SK-N-SH (cell line): ENCODE measurements at regions not wholly inside any gene's neighbourhood (a gene's known extent, or its start where the extent isn't known, plus 50 kb on each side); places are given as distances from the start of the nearest gene placed in this dataset.
"Not testable (repeated sequence)": the region's sequence is repeated elsewhere in the genome, so short reads cannot be mapped to it uniquely, and the experiment has no call there.

Experiments used
- CTCF ChIA-PET: fragments of 300-600, 350-600 bp; formaldehyde crosslinking; extraction: SDS; loops from one replicate; lab custom pipeline; 2021; lab: Yijun Ruan, JAX
- POLR2A ChIA-PET: fragments of 350-600 bp; sonication (Branson Sonifier 250); formaldehyde crosslinking; extraction: SDS; loops from one replicate; lab custom pipeline; 2020; ENCODE audit warnings: antibody characterized with exemption, inconsistent platforms; lab: Yijun Ruan, JAX
- DNase-seq: peaks from one replicate; pipeline ENCODE4 v3.0.0; 2012
- H2AFZ ChIP-seq: fragments of 200-600 bp; sonication (generic); 2 replicates; pipeline ENCODE4 v1.8.1; 2016; ENCODE audit warnings: antibody characterized with exemption, mild to moderate bottlenecking, low read depth
- H3F3A ChIP-seq: fragments of 200-600 bp; sonication (generic); replicated peaks from 2 replicates; pipeline ENCODE3; 2016; ENCODE audit warnings: antibody characterized with exemption, mild to moderate bottlenecking; ENCODE audit not compliant: insufficient read depth
- H3K27ac ChIP-seq, 2 experiments: fragments of 200-500 bp in 1 of 2; fragments of 200-600 bp in 1 of 2; sonication (Bioruptor generic) in 1 of 2; sonication (generic), shearing (Covaris generic) in 1 of 2; 2 replicates each; pipeline versions ENCODE4 v1.5.1 to v1.6.1; 2014 to 2016; ENCODE audit warnings: low read depth in 2 of 2, inconsistent platforms in 1 of 2, low read length in 1 of 2, mild to moderate bottlenecking in 1 of 2, mixed read lengths in 1 of 2
- H3K27me3 ChIP-seq: fragments of 200-600 bp; sonication (generic), shearing (Covaris generic); 2 replicates; pipeline ENCODE4 v1.6.1; 2016; ENCODE audit warnings: mixed run types; ENCODE audit not compliant: insufficient read depth
- H3K36me3 ChIP-seq, 2 experiments: fragments of 200-500 bp in 1 of 2; fragments of 200-600 bp in 1 of 2; sonication (Bioruptor generic) in 1 of 2; sonication (generic) in 1 of 2; replicated peaks in 1 of 2; 2 replicates each; pipeline versions ENCODE3 to v1.5.1; 2014 to 2016; ENCODE audit warnings: low read length in 1 of 2, mild to moderate bottlenecking in 1 of 2; ENCODE audit not compliant: insufficient read depth in 2 of 2, control insufficient read depth in 1 of 2
- H3K4me1 ChIP-seq, 2 experiments: fragments of 200-500 bp in 1 of 2; fragments of 200-600 bp in 1 of 2; sonication (Bioruptor generic) in 1 of 2; sonication (generic), shearing (Covaris generic) in 1 of 2; 2 replicates each; pipeline versions ENCODE4 v1.5.1 to v1.6.1; 2014 to 2016; ENCODE audit warnings: low read depth in 1 of 2, low read length in 1 of 2, mixed run types in 1 of 2; ENCODE audit not compliant: insufficient read depth in 2 of 2, control insufficient read depth in 1 of 2
- H3K4me2 ChIP-seq: fragments of 200-600 bp; sonication (generic), shearing (Covaris generic); 2 replicates; pipeline ENCODE4 v1.6.1; 2017; ENCODE audit warnings: mixed run types
- H3K4me3 ChIP-seq, 2 experiments: fragments of 200-500 bp in 1 of 2; fragments of 200-600 bp in 1 of 2; sonication (Bioruptor generic) in 1 of 2; sonication (generic), shearing (Covaris generic) in 1 of 2; 2 replicates each; pipeline versions ENCODE4 v1.5.1 to v1.8.1; 2014 to 2016; ENCODE audit warnings: low read depth in 2 of 2, inconsistent platforms in 1 of 2, low read length in 1 of 2, mild to moderate bottlenecking in 1 of 2, mixed read lengths in 1 of 2, moderate library complexity in 1 of 2
- H3K79me2 ChIP-seq: fragments of 200-600 bp; sonication (generic); 2 replicates; pipeline ENCODE4 v1.8.1; 2017; ENCODE audit warnings: mild to moderate bottlenecking; ENCODE audit not compliant: insufficient read depth
- H3K9ac ChIP-seq: fragments of 200-600 bp; sonication (generic); 2 replicates; pipeline ENCODE4 v1.6.1; 2017; ENCODE audit warnings: mixed run types
- H3K9me2 ChIP-seq: fragments of 200-600 bp; sonication (generic); 2 replicates; pipeline ENCODE4 v1.6.1; 2017; ENCODE audit warnings: mixed run types
- H3K9me3 ChIP-seq: fragments of 200-600 bp; sonication (generic); 2 replicates; pipeline ENCODE4 v1.6.1; 2017; ENCODE audit warnings: mixed run types, mild to moderate bottlenecking, moderate library complexity
- H4K20me1 ChIP-seq: fragments of 200-600 bp; sonication (generic); 2 replicates; pipeline ENCODE4 v1.6.1; 2017; ENCODE audit warnings: mild to moderate bottlenecking, mixed run types; ENCODE audit not compliant: insufficient read depth
- CHD2 ChIP-seq: fragments of 150-350 bp; IDR thresholded peaks from 2 replicates; pipeline ENCODE4 v1.6.1; 2018; ENCODE audit warnings: low read length; ENCODE audit not compliant: partially characterized antibody
- EP300 ChIP-seq, 2 experiments: IDR thresholded peaks; 2 replicates each; pipeline versions ENCODE4 v1.4.0 to v1.6.1; 2012; ENCODE audit warnings: borderline replicate concordance in 1 of 2, low read depth in 1 of 2, low read length in 1 of 2
- FOXJ3 ChIP-seq: sonication (generic); formaldehyde crosslinking; IDR thresholded peaks from 2 replicates; pipeline ENCODE4 v1.5.1; 2020; ENCODE audit warnings: mild to moderate bottlenecking, missing genetic modification reagents
- FOXM1 ChIP-seq: IDR thresholded peaks from 2 replicates; pipeline ENCODE4 v1.4.0; 2012; ENCODE audit warnings: low read depth, mild to moderate bottlenecking
- GABPA ChIP-seq: IDR thresholded peaks from 2 replicates; pipeline ENCODE4 v1.4.0; 2012; ENCODE audit warnings: low read depth, mild to moderate bottlenecking
- GATA2 ChIP-seq: sonication (generic); formaldehyde crosslinking; IDR thresholded peaks from 2 replicates; pipeline ENCODE4 v1.5.0; 2020; ENCODE audit warnings: mild to moderate bottlenecking, missing genetic modification reagents
- IRF3 ChIP-seq: fragments of 150-350 bp; IDR thresholded peaks from 2 replicates; pipeline ENCODE4 v1.6.1; 2016; ENCODE audit warnings: mild to moderate bottlenecking, low read depth, low read length
- JUND ChIP-seq: IDR thresholded peaks from 2 replicates; pipeline ENCODE4 v1.4.0; 2012
- MAX ChIP-seq: IDR thresholded peaks from 2 replicates; pipeline ENCODE4 v1.4.0; 2012; ENCODE audit warnings: low read depth
- MEF2A ChIP-seq: IDR thresholded peaks from 2 replicates; pipeline ENCODE4 v1.4.0; 2012; ENCODE audit warnings: low read depth, borderline replicate concordance
- MXI1 ChIP-seq: IDR thresholded peaks from 2 replicates; pipeline ENCODE4 v1.6.1; 2012; ENCODE audit warnings: mild to moderate bottlenecking, low read depth, low read length, improper control_type of control experiment
- POLR2AphosphoS5 ChIP-seq: IDR thresholded peaks from 2 replicates; pipeline ENCODE4 v1.6.1; 2012; ENCODE audit warnings: low read depth, low read length
- RAD21 ChIP-seq: IDR thresholded peaks from 2 replicates; pipeline ENCODE4 v1.6.1; 2012; ENCODE audit warnings: mild to moderate bottlenecking, low read length
- SMC3 ChIP-seq: IDR thresholded peaks from 2 replicates; pipeline ENCODE4 v1.6.1; 2012; ENCODE audit warnings: low read depth, low read length, improper control_type of control experiment
- TCF12 ChIP-seq: IDR thresholded peaks from 2 replicates; pipeline ENCODE4 v1.4.0; 2012
- TEAD4 ChIP-seq: IDR thresholded peaks from 2 replicates; pipeline ENCODE4 v1.4.0; 2012; ENCODE audit warnings: mild to moderate bottlenecking, borderline replicate concordance; ENCODE audit not compliant: insufficient read depth
- YY1 ChIP-seq: IDR thresholded peaks from 2 replicates; pipeline ENCODE4 v1.4.0; 2012; ENCODE audit warnings: low read depth, mild to moderate bottlenecking
- WGBS: methylation state at CpG from one replicate; pipeline ENCODE4 v1.1.6; 2017; ENCODE audit warnings: low lambda C conversion rate; 5-methylcytosine and 5-hydroxymethylcytosine counted together
- TF ChIP-seq, protein P1 (sequence below): IDR thresholded peaks from 2 replicates; pipeline ENCODE4; 2012
- TF ChIP-seq, protein P2 (sequence below): IDR thresholded peaks from 2 replicates; pipeline ENCODE4 v1.4.0; 2012; ENCODE audit warnings: low read depth, borderline replicate concordance
- TF ChIP-seq, protein P3 (sequence below): IDR thresholded peaks from 2 replicates; pipeline ENCODE4 v1.6.1; 2012; ENCODE audit warnings: mild to moderate bottlenecking, low read depth, low read length, moderate library complexity

GRCh38 chr4:129999156-129999555 lies 903.2 kb downstream of the C4orf33 start:
- H3K9ac ChIP-seq: no peak overlapping the region
- no peaks in the 10 kb centered on the region for H3K36me3 ChIP-seq
- ChIA-PET POLR2A (no interaction called here), CTCF (interaction anchor here (1.2 kb wide), 1 partner anchor 15 kb away, joined by 3 read pairs; no protein-coding TSS in a partner anchor)
- no peak overlapping the region for H3K4me3 ChIP-seq
- no peak overlapping the region for H3K27ac ChIP-seq
- no peak for DNase-seq
- no peak overlapping the region for H3K4me2 ChIP-seq
- H4K20me1 ChIP-seq: no peaks in the 10 kb centered on the region
- H3K79me2 ChIP-seq: no peaks in the 10 kb centered on the region
- TF ChIP-seq, protein P1, sequence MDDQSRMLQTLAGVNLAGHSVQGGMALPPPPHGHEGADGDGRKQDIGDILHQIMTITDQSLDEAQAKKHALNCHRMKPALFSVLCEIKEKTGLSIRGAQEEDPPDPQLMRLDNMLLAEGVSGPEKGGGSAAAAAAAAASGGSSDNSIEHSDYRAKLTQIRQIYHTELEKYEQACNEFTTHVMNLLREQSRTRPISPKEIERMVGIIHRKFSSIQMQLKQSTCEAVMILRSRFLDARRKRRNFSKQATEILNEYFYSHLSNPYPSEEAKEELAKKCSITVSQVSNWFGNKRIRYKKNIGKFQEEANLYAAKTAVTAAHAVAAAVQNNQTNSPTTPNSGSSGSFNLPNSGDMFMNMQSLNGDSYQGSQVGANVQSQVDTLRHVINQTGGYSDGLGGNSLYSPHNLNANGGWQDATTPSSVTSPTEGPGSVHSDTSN: no peak
- TF ChIP-seq, protein P2, sequence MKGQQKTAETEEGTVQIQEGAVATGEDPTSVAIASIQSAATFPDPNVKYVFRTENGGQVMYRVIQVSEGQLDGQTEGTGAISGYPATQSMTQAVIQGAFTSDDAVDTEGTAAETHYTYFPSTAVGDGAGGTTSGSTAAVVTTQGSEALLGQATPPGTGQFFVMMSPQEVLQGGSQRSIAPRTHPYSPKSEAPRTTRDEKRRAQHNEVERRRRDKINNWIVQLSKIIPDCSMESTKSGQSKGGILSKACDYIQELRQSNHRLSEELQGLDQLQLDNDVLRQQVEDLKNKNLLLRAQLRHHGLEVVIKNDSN: no peak
- TF ChIP-seq GABPA: no peak
- TF ChIP-seq JUND: no peak
- TF ChIP-seq SMC3: no peak
- no peak for TF ChIP-seq MEF2A
- TF ChIP-seq, protein P3, sequence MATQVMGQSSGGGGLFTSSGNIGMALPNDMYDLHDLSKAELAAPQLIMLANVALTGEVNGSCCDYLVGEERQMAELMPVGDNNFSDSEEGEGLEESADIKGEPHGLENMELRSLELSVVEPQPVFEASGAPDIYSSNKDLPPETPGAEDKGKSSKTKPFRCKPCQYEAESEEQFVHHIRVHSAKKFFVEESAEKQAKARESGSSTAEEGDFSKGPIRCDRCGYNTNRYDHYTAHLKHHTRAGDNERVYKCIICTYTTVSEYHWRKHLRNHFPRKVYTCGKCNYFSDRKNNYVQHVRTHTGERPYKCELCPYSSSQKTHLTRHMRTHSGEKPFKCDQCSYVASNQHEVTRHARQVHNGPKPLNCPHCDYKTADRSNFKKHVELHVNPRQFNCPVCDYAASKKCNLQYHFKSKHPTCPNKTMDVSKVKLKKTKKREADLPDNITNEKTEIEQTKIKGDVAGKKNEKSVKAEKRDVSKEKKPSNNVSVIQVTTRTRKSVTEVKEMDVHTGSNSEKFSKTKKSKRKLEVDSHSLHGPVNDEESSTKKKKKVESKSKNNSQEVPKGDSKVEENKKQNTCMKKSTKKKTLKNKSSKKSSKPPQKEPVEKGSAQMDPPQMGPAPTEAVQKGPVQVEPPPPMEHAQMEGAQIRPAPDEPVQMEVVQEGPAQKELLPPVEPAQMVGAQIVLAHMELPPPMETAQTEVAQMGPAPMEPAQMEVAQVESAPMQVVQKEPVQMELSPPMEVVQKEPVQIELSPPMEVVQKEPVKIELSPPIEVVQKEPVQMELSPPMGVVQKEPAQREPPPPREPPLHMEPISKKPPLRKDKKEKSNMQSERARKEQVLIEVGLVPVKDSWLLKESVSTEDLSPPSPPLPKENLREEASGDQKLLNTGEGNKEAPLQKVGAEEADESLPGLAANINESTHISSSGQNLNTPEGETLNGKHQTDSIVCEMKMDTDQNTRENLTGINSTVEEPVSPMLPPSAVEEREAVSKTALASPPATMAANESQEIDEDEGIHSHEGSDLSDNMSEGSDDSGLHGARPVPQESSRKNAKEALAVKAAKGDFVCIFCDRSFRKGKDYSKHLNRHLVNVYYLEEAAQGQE: no peak
- no peak for TF ChIP-seq POLR2AphosphoS5
- no peak for TF ChIP-seq YY1
- no peak for TF ChIP-seq TCF12
- H3K27me3 ChIP-seq: no peaks in the 10 kb centered on the region
- H3K9me2 ChIP-seq: no peaks in the 10 kb centered on the region
- H2AFZ ChIP-seq: no peak overlapping the region
- H3K4me1 ChIP-seq: no peaks in the 10 kb centered on the region
- no peaks in the 10 kb centered on the region for H3K9me3 ChIP-seq
- no peaks in the 10 kb centered on the region for H3F3A ChIP-seq

GRCh38 chr4:130008461-130008860 lies 912.5 kb downstream of the C4orf33 start:
- no peak overlapping the region for H3K9ac ChIP-seq
- no peaks in the 10 kb centered on the region for H3K79me2 ChIP-seq
- no peak overlapping the region for H3K4me2 ChIP-seq
- H3K27ac ChIP-seq: no peak overlapping the region
- no peaks in the 10 kb centered on the region for H3K4me1 ChIP-seq
- TF ChIP-seq FOXJ3 (CRISPR knock-in tag) (no peak), CHD2 (no peak), TEAD4 (no peak), MXI1 (no peak), TCF12 (no peak), GATA2 (CRISPR knock-in tag) (no peak), EP300 (IDR thresholded peaks at IDR 0.05; ENCODE audit: borderline replicate concordance in 1 of 2, low read depth in 1 of 2, low read length in 1 of 2) (no peak), GABPA (no peak), IRF3 (no peak), FOXM1 (no peak), RAD21 (no peak), MAX (no peak)
- TF ChIP-seq, all 33 proteins: peak for 0
- H3K9me2 ChIP-seq: no peaks in the 10 kb centered on the region
- ChIA-PET POLR2A (no interaction called here), CTCF (no interaction called here)
- no peak overlapping the region for H3K4me3 ChIP-seq
- no peaks in the 10 kb centered on the region for H3K36me3 ChIP-seq
- H3K9me3 ChIP-seq: no peaks in the 10 kb centered on the region
- no peaks in the 10 kb centered on the region for H3F3A ChIP-seq
- no peaks in the 10 kb centered on the region for H3K27me3 ChIP-seq
- H4K20me1 ChIP-seq: no peaks in the 10 kb centered on the region
- H2AFZ ChIP-seq: no peak overlapping the region
- DNase-seq: no peak

GRCh38 chr4:130012806-130013205 lies 916.9 kb downstream of the C4orf33 start:
- H3K4me3 ChIP-seq, H3K27ac ChIP-seq, H3K4me2 ChIP-seq, POLR2A ChIA-PET, H2AFZ ChIP-seq, H3K79me2 ChIP-seq, H3F3A ChIP-seq, H3K27me3 ChIP-seq, H3K4me1 ChIP-seq, CTCF ChIA-PET, H3K9me2 ChIP-seq, H3K36me3 ChIP-seq, H3K9ac ChIP-seq, H3K9me3 ChIP-seq, DNase-seq, H4K20me1 ChIP-seq: not testable (repeated sequence)
- 46% methylated on average over 3 of the region's 29 CpGs for WGBS
